CD4-positive, alpha-beta T cell treated with Interleukin-6 for 4 hours (primary cell): ENCODE measurements at regions not wholly inside any gene's neighbourhood (a gene's known extent, or its start where the extent isn't known, plus 50 kb on each side); places are given as distances from the start of the nearest gene placed in this dataset.

Source experiments
- DNase-seq: peaks from one replicate; pipeline ENCODE4 v3.0.0-alpha.2; 2020; ENCODE audit warnings: mixed read lengths

DNA sequence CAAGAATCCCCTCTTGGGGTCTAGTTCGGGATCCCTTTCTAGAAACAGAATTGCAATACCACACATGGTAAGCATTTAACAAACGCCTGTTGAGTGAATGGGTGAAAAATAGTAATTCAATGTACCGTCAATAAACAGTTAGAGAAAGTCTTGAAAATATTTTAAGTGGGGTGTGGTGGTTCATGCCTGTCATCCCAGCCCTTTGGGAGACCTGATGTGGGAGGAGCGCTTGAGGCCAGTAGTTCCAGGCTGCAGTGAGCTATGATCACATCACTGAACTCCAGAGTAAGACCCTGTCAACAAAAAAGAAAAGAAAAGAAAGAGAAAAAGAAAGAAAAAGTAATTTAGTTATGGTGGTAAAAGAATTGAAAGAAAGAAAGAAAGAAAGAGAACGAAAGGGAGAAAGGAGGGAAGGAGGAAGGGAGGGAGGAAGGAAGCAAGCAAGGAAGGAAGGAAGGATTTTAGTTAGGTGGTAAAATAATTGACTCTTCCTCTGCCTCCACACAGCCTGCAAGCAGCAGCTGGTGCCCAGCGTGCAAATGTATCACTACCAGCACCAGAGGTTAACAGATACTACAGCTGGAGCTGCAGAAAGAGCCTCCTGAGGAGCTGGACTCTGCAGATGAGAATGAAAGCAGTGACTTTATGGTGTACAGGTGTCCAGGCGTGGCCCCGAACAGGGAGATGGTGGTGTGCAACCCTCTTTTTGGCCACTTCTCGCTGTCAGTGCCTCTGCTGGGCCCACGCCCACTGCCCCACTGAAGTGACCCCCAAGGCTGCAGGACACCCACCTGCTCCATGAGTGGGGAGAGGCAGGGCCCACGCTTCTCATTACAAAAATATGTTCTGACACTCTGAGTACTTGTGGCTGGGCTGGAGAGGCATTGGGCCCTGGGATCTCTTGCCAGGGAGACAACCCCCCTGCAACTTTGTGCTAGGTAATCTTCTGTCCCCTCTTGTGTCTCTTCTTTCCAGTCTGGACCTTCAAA is 135.4 kb downstream of the BAMBI start:
- DNase-seq = no peak

DNA sequence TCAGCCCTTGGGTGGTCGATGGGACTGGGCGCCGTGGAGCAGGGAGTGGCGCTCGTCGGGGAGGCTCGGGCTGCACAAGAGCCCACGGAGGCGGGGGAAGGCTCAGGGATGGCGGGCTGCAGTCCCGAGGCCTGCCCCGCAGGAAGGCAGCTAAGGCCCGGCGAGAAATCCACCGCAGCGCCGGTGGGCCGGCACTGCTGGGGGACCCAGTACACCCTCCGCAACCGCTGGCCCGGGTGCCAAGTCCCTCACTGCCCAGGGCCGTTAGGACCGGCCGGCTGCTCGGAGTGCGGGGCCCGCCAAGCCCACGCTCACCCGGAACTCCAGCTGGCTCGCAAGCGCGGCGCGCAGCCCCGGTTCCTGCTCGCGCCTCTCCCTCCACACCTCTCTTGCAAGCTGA is 138.4 kb downstream of the BAMBI start:
- no peak for DNase-seq

DNA sequence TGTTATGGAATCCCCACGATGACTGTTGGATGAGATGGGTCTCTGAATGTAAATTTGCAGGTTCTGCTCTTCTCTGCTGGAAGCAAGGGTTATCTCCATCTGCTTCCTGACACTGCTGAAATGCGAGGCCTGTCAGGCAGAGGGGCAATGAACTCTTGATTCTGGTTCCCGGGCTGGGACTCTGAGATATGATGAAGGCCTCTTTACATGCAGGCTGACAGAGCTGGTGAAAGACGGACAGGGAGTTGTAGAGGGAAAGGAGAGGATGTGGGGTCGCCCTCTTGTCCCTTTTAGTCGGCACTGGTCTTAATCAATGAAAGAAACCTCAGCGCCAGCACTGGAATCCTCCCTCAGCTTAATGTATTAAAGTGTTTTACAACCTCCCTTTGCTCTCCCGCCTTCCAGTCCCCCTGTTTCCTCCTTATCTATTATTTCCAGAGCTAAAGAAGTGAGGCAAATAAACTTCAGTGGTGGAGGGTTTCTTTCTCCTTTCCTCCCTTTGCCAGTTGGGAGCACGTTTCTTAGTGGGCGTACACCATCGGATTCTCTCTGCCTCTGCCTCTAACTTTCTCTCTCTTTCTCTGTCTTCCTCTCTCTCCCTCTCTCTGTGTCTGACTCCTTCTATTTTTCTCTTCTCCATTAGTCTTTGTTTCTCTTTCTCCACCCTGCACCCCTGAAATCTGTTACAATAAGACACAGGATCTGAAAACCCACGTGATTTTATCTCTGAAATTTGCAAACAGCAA is 145.6 kb downstream of the BAMBI start:
- DNase-seq = no peak

DNA sequence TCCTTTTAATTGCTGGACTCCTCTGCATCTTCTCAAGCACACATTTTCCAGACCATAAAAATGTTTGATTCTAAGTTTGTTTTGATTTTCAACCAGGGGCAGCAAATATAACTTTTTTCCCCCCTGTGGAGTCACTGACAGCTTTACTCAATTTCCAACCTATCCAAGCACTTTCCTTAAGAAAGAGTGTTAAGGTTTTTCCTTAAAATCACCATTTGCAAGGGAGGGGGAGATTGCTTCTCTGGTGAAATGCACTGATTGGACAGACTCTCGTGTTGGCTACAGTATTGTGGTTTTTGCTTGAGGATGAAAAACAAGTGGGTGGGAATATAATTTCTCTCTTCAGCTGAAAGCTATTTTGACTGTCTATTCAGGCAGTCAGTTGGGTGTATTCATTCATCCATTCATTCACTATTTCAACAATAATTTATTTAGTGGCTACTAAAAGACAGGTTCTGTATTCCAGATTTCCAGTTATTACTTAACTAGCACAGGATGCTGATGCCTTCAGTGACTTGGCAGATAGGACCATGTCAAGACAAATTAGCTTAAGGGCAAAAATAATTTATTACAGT is 146.3 kb downstream of the BAMBI start:
- DNase-seq = no peak

GRCh38 chr10:28833313-28833712 is 156.0 kb downstream of the BAMBI start:
- no peak for DNase-seq

DNA sequence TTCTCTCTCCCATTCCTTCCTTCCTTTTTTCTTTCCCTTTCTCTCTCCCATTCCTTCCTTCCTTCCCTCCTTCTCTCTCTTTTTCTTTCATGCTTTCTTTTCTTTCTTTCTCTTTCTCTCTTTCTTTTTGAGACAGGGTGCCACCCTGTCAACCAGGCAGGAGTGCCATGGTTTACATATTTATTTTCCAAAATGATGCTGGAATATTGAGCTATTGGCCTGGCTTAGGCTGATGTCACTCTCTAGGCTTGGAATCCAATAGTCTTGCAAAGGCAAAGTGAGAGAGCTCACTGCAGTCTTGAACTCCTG is 159.1 kb downstream of the BAMBI start:
- DNase-seq = no peak

DNA sequence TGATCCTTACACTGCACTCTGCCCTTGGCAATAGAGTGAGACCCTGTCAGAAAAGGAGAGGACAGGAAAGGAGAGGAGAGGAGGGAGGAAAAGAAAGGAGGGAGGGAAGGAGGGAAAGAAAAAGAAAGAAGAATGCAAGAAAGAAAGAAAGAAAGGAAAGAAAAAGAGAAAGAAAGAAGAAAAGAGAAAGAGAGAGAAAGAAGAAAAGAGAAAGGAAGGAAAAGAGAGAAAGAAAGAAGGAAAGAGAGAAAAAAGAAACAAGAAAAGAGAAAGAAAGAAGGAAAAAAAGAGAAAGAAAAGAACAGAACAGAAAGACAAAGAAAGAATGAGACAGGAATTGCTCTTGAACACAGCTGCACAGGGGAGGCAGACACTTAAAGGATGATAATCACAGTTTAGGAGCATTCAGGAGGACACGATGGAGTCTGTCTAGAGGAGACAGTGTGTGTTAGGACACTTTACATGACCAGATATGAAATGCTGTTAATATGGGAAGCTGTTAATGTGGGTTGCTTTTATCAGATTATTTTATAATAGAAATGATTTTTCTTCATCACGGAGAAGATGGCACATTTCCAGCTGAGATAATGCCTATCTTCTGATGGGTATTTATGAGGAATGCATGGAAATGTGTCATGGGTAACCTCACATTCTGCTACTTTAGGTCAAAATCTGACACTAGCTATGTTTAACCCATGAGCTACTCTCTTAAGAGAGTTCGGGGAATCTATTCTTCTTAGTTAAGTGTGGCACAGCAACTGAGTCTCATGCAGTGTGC is 160.5 kb downstream of the BAMBI start:
- DNase-seq = no peak

DNA sequence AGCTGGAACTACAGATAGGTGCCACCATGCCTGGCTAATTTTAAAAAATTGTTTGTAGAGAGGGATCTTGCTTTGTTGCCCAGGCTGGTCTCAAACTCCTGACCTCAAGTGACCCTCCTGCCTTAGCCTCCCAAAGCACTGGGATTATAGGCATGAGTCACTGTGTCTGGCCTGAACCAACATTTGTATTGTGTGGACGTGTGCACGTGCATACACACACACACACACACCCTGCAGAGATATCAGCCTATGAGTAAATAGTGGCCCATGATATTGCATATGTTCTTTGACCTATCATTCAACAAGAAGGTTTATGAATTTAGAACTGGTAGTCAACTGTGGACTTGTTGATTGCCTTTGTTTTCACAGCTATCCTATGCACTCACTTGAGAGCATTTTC is 161.6 kb downstream of the BAMBI start:
- no peak for DNase-seq

DNA sequence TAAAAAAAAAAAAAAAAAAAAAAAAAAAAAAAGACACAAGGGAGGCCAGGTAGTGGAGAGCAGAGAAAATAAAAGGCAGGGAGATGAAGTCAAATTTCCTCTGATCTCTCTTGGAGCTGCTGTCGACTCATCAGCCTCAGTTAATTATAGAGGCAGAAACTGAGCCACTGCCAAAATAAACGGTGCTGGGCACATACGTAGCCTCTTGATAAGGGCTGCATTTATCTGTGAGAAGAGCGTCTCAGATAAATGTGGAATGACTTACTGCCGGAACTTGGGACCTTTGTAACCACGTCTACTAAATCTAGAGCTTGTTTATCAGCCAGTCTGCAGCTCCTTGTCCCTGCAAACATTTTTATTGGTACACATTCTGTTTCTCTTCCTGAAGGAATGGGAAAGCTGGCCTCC is 162.3 kb downstream of the BAMBI start:
- DNase-seq = no peak

DNA sequence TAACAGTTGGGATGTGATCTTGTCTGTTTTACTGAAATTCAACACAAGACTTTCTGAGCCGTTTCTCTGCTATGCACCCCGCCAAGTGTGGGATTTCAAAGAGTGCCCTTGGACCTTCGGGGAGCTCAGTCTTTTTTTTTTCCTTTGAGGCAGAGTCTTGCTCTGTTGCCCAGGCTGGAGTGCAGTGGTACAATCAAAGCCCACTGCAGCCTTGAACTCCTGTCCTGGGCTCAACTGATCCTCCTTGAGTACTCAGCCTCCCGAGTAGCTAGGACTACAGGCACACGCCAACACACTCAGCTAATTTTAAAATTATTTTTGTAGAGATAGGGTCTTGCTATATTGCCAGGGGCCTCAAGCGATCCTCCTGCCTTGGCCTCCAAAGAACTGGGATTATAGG is 162.9 kb downstream of the BAMBI start:
- no peak for DNase-seq

GRCh38 chr10:28840971-28841370 is 163.7 kb downstream of the BAMBI start:
- no peak for DNase-seq

DNA sequence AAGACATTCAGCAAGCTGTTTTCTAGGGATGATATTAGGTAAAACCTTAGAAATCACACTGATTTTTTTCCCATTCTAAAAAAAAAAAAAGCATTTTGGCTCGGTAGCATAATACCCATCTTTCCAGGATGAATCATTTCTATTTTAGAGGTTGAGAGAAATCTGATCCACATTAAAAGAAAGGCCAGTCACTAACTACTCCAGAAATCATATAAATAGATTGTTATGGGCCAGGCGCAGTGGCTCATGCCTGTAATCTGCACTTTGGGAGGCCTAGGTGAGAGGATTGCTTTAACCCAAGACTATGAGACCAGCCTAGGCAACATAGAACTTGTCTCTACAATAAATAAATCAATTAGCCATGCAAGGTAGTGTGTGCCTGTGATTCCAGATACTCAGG is 164.3 kb downstream of the BAMBI start:
- DNase-seq = no peak

- no peak for DNase-seq
These were observed 165.0 kb downstream of the BAMBI start for GRCh38 chr10:28842321-28842720.

DNA sequence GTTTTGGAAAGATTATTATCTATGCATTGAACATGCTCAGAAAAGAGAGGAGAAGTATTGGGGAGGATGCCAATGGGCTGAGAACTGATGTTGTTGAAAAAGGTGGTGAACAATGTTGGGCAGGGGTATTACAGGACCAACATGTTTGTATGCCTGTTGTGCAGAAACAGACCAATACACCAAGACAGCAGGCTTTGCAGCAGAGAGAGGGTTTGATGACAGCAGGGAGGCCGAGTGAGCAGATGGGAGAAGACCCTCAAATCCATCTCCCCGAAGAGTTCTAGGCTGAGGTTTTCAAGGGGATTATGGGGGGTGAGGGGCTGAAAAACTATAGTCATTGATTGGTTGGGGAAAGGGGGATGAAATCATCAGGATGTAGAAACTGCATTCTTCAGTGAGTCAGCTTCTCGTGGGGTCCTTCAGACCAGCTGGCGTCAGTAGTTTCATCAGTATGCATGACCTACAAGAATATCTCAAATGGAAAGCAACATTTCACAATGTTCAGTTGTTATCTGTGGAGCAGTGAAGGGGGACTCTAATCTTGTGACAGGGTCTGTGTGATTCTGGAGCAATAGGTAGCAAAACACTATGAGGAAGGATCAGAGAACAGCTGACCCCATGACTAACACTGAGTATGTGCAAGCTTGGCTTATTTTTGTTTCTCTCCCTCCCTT is 167.8 kb downstream of the BAMBI start:
- DNase-seq = no peak

DNA sequence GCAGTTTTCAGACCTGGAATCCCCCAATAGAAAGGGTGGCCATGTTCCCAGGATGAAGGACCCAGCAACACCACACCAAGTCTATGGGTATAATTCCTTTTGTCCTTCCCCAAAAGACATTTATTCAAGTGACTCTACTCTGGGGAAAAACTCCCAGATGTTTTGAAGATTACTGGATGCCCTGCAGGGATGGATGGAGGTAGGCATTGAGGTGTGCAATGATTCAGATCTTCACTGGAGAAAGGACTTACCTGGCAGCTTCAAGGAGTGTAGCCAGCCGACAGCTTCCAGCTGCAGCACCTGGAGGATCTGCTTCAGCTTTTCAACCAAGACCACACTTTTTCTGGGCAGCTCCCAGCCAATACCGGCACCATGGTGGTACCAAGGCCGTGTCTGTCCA is 172.0 kb downstream of the BAMBI start:
- DNase-seq = no peak

DNA sequence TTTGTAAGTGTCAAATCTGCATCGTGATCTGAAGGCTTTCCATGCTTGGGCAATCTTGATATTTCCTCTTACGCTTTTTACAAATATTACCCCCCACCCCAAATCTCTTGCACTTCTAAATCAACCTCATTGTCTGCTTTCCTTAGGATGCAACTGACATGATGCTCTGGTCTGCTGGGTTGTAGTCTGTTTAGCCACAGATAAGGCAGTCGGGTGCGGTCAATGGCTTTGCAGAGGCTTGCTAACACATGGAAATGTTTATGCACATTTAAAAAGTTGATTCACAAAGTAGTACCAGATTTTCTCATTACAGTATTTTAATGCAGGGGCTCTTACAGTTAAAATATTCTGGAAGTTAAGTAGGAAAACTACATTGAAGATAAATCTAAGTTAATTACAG is 172.5 kb downstream of the BAMBI start:
- DNase-seq = no peak

DNA sequence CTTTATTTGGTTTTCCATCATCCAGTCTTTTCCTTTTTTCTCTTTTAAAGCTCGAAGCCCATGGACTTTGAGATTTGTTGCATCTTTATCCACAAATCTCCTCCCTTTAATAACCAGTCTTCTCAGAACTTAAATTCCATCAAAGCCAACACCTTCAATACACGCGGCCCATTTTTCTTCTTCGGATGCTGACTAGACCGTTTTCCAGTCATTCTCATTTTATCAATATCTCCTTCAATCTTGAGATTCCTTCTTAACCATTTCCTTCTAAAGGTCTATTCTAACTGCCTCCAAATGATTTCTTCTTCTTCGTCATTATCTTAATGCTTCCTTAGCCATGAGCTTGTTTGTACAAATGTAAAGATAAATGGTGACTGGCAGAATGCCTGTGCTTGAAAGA is 173.5 kb downstream of the BAMBI start:
- no peak for DNase-seq

- no peak for DNase-seq
These were observed 175.9 kb downstream of the BAMBI start for GRCh38 chr10:28853195-28853594.

DNA sequence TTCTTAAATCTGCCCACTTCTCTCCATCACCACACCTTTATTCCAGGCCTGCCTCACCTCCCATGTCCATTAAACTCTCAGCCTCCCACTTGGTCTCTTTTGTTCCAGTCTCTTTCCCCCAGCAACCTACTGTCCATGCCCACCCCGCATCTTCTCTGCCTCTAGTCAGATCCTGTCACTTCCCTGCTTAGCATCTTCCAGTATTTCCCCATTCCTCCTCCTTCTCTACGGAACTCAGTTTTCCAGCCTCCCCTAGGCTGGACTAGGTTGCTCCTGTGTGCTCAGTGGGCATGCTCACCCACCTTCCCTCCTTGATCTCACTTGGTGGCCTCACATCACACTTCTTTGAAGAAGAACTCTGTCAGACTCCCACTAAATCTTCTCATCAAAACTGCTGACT is 179.8 kb downstream of the BAMBI start:
- no peak for DNase-seq

DNA sequence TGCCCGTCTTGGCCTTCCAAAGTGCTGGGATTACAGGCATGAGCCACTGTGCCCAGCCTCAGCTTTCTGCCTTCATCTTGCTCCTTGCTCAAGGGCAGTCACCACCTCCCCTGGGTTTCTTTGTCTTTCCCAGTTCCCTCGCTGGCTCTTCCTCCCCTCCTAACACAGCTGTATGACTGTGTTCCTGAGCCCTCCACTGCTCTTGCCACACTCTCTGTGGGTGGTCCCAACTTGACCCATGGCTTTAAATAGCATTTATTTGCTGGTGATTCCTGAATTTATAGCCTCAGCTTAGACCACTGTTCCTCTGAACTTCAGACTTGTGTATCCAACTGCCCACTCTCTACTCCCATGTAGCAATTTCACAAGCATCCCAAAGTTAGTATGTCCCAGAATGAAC is 181.3 kb downstream of the BAMBI start:
- DNase-seq = no peak

GRCh38 chr10:28859791-28860190 is 182.5 kb downstream of the BAMBI start:
- no peak for DNase-seq

DNA sequence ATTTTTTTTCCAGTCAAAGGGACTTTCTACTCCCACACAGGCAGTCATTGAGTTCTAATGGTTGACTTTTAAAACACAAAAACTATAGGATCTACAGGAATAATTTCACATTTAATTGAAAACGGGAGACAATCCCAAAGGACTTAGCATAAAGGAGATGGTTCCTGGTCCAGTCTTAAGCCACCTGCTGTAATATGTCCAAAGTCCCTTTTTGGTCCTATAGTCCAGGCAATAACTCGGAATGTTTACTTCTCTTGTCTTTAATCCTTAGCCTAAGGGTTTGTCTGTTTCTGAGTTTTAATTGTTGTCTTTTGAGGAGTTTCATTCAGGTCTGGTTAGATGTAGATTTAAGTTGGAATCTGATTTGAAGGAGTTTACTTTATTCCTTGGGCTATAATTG is 184.9 kb downstream of the BAMBI start:
- DNase-seq = no peak
